Right lobe of liver (tissue), 4 donors: ENCODE measurements at regions not wholly inside any gene's neighbourhood (a gene's known extent, or its start where the extent isn't known, plus 50 kb on each side); places are given as distances from the start of the nearest gene placed in this dataset.

Experiments used
- POLR2A ChIP-seq: fragments of 450-650 bp; IDR thresholded peaks from one replicate; pipeline ENCODE4 v1.6.1; 2017; ENCODE audit warnings: antibody characterized with exemption, mild to moderate bottlenecking
- TF ChIP-seq, protein P1 (sequence below), 4 donors: fragments of 200-600 bp in 3 of 4; fragments of 450-650 bp in 1 of 4; IDR thresholded peaks; one replicate each; pipeline versions ENCODE4 v1.5.1 to v1.8.0; 2016 to 2022; ENCODE audit warnings: antibody characterized with exemption in 4 of 4, mild to moderate bottlenecking in 2 of 4
- donor health status: DM: no; HTN: no; CAD: no.
- donor health status: DM: no; HTN: no; CAD: no.
- donor health status: DM: no; HTN: yes; CAD: no.

DNA sequence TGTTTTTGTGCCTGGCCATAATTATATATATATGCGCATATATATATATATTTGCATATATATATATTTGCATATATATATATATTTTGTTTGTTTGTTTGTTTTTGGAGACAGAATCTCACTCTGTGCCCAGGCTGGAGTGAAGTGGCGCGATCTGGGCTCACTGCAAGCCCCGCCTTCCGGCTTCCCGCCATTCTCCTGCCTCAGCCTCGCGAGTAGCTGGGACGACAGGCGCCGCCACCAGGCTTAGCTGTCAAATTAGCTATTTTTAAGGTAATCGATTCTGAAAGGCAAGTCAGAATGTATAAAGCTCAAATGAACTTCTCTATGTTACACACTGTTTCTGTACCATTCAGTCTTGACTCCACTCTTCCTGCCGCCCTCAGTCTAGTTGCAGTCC, 273.3 kb downstream of the TRIML1 start:
- TF ChIP-seq, protein P1, sequence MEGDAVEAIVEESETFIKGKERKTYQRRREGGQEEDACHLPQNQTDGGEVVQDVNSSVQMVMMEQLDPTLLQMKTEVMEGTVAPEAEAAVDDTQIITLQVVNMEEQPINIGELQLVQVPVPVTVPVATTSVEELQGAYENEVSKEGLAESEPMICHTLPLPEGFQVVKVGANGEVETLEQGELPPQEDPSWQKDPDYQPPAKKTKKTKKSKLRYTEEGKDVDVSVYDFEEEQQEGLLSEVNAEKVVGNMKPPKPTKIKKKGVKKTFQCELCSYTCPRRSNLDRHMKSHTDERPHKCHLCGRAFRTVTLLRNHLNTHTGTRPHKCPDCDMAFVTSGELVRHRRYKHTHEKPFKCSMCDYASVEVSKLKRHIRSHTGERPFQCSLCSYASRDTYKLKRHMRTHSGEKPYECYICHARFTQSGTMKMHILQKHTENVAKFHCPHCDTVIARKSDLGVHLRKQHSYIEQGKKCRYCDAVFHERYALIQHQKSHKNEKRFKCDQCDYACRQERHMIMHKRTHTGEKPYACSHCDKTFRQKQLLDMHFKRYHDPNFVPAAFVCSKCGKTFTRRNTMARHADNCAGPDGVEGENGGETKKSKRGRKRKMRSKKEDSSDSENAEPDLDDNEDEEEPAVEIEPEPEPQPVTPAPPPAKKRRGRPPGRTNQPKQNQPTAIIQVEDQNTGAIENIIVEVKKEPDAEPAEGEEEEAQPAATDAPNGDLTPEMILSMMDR (IDR thresholded peaks at IDR 0.05) = no peak
- TF ChIP-seq POLR2A = no peak
